22Rv1 (cell line): ENCODE measurements at regions not wholly inside any gene's neighbourhood (a gene's known extent, or its start where the extent isn't known, plus 50 kb on each side); places are given as distances from the start of the nearest gene placed in this dataset.

Experiments
- H3K27ac ChIP-seq: fragments of 450-650 bp; 2 replicates; pipeline ENCODE4 v1.5.1; 2017
- ZFX ChIP-seq: fragments of 450-650 bp; IDR thresholded peaks from 2 replicates; pipeline ENCODE4 v1.6.1; 2017; ENCODE audit warnings: antibody characterized with exemption, borderline replicate concordance
- TF ChIP-seq, protein P1 (sequence below): fragments of 450-650 bp; IDR thresholded peaks from 2 replicates; pipeline ENCODE4 v1.5.1; 2017; ENCODE audit warnings: mild to moderate bottlenecking

DNA sequence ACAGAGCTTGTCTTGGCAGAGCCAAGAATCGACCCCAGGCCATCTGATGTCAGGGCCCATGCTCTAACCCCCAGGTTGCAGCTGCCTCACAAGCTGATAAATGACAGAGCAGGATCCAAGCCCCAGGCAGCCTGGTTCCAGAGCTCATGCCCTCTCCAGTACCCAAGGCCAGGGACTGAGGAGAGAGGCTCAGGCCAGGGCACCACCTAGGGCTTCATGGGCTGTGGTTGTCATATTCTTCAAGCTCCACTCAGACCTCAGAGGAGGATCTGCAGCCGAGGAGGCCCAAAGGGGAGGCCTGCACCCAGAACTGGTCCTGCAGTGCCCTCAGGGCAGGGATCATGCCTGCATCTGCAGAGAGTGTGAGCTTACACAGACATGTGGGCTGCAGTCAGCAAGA lies 301.1 kb downstream of the MATN1 start:
- TF ChIP-seq ZFX: no peak
- TF ChIP-seq, protein P1, sequence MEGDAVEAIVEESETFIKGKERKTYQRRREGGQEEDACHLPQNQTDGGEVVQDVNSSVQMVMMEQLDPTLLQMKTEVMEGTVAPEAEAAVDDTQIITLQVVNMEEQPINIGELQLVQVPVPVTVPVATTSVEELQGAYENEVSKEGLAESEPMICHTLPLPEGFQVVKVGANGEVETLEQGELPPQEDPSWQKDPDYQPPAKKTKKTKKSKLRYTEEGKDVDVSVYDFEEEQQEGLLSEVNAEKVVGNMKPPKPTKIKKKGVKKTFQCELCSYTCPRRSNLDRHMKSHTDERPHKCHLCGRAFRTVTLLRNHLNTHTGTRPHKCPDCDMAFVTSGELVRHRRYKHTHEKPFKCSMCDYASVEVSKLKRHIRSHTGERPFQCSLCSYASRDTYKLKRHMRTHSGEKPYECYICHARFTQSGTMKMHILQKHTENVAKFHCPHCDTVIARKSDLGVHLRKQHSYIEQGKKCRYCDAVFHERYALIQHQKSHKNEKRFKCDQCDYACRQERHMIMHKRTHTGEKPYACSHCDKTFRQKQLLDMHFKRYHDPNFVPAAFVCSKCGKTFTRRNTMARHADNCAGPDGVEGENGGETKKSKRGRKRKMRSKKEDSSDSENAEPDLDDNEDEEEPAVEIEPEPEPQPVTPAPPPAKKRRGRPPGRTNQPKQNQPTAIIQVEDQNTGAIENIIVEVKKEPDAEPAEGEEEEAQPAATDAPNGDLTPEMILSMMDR: no peak
- no peak overlapping the region for H3K27ac ChIP-seq

DNA sequence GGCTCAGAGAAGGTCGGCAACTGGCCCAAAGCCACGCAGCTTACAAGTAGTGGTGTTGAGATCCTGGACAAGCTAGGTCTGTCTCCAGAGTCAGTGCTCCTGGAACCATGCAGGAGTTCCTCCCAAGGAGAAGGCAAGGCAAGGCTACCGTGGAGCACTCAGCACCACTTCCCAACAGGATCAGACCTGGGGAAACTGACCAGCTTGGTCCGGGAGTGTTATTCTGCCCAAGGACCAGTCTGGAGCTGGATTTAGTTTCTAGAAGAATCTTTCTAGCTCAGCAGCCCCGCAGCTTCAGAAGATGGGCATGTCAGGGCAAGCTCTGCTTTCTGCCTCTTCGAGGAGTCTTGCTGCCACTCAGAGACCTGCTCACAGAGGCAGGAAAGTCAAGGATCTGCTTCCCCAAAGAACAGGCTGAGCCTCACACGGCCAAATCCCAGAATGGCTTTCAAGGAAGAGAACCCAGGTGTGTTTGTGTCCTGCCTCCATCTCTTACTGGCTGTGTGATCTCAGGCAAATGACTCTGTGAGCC lies 302.8 kb downstream of the MATN1 start:
- H3K27ac ChIP-seq: no peak overlapping the region
- TF ChIP-seq, protein P1: no peak
- no peak for TF ChIP-seq ZFX

DNA sequence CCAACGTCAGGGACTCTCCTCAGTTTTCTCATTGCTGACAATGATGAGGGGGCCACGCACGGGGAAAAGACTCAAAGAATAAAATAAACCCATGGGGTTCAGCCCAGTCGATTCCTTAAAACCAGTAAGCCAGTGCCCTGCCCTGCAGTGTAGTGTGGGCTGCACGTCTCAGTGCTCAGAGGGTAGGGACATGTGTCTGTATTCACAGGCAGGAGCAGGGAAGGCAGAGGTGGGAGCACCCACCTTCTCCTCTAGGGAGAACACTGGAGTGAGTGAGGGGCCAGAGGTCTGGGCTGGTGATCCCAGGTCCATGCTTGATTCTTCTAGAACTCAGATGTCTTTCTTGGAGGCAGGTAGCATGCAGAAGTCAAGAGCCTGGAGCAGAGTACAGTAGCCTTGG lies 303.6 kb downstream of the MATN1 start:
- no peak overlapping the region for H3K27ac ChIP-seq
- TF ChIP-seq, protein P1: no peak
- TF ChIP-seq ZFX: no peak

DNA sequence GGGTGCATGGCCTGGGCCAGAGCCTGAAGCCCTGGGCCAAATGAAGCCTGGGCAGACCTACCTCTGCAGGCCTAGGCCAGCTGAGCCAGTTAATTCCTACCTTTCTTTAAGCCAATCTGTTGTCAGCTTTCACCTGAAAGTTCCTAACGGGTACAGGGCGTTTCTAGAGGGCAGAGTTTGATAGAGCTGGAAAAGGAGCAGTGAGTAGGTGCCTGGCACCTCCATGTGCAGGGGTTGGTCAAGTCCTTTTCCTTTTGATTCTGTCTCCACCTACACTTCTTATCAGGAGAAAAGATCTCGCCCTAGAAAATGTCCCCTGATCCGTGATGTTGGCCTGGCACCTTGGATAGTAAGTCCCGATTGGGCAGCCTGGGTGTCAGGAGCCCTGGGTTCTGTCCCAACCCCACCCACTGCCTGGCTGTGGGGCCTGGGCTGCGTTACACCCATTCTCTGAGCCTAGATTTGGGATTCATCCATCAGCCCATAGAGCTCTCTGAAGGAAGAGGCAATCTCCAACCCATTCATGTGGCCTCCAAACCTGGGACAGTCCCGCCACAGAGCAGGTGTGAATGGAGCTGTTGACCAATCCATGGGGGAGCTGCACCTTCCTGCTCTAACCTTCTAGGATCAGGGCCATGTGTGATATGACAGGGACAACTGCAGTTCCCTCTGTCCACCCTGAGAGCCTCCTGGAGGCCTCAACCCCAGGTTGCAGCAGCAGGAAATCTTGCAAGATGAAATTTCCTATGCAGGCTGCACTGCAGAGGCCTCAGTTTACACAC lies 304.3 kb downstream of the MATN1 start:
- TF ChIP-seq, protein P1: no peak
- no peak for TF ChIP-seq ZFX
- no peak overlapping the region for H3K27ac ChIP-seq

DNA sequence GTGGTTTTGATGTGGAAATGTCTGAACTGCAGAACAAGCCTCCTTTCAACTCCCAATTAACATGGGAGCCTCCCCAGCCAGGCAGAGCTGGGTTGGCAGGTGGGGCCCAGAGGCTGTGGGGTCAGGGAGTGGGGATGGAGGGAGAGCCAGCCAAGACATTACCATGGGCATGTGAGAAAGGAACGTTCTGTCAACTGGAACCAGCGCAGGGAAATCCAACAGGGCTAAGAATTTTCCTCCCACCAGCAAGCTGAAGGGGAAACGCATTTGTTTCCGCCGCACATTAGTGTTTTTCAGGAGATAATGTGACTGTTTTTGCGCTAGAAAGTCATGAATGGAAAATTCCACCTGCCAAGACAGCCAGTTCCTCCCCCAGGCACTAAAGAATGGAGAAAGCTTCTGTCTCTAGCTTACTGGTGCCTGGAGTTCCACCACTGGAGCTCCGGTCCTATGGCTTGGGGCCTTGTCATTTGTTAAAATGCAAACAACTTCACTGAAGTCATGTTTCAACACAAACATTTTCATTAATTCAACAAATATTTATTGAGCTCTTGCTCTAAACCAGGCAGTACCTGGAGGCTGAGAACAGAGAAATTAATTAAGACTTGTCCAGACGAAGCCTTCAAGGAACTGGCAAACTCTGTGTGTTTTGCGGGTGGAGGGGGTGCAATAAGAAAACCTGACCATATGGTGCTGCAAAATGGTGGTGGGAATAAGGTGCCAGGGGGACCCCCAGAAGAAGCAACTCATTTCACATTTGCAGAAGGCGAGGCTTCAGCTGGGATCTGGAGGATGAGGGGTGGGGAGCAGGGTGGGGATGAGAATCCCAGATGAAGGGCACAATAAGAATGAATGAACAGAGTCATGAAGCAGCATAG lies 305.1 kb downstream of the MATN1 start:
- no peak for TF ChIP-seq ZFX
- TF ChIP-seq, protein P1: no peak
- H3K27ac ChIP-seq: 0 out of 2 replicates have a peak overlapping the region, but pooled peaks have one; percentile 17

DNA sequence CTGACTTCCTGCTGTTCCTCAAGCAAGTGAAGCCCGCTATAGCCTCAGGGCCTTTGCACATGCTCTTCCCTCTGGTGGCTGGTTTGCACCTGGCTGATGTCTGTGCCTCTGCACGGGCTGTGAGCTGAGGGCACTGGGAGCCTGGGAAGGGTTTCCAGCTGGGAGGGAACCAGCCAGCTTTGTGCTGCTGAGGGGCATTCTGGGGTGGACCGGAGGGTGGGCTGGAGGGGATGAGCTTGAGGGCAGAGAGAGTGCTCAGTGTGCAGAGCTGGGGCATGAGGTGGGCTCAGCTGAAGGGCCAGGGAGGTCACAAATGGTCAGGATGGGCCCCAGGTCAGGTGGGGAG lies 305.7 kb downstream of the MATN1 start:
- TF ChIP-seq, protein P1: no peak
- TF ChIP-seq ZFX: no peak
- 0 out of 2 replicates have a peak overlapping the region, but pooled peaks have one; percentile 17 for H3K27ac ChIP-seq
